Neural progenitor cell (in vitro differentiated cells): ENCODE measurements at regions not wholly inside any gene's neighbourhood (a gene's known extent, or its start where the extent isn't known, plus 50 kb on each side); places are given as distances from the start of the nearest gene placed in this dataset.

Source experiments
- EZH2phosphoT487 ChIP-seq: fragments of 200-600 bp; sonication (generic); IDR thresholded peaks from 2 replicates; pipeline ENCODE4 v1.6.1; 2017; ENCODE audit warnings: antibody characterized with exemption
- TF ChIP-seq, protein P1 (sequence below): fragments of 200-600 bp; sonication (generic); IDR thresholded peaks from 2 replicates; pipeline ENCODE4 v1.5.1; 2017; ENCODE audit warnings: antibody characterized with exemption, mild to moderate bottlenecking

DNA sequence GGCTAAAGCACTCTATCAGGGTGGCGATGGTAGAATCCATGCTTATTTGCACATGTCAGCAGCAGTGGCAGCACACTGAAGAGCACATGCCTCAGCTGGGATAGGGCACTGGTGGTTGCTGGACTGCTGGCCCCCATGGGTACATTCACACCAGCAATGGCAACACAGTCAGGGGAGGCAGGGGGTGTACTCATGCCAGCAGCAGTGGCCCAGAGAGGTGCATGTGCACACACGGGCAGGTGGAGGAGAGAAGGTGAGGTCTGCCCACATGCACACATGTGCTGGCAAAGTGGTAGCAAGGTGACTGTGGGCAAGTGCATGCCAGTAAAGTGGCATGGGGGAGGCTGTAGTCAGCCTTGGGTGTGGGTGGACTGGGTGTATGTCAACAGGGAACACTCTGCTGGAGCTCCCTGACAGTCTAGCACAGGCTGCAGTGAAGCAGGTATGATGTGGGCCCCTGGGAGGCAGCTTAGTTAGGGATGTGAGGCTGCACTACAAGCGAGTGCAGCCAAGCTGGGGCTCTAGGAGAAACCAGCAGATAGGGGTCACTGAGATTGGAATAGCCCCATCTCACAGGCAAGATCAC, 53.9 kb upstream of the NPAP1 start:
- no peak for TF ChIP-seq EZH2phosphoT487
- TF ChIP-seq, protein P1, sequence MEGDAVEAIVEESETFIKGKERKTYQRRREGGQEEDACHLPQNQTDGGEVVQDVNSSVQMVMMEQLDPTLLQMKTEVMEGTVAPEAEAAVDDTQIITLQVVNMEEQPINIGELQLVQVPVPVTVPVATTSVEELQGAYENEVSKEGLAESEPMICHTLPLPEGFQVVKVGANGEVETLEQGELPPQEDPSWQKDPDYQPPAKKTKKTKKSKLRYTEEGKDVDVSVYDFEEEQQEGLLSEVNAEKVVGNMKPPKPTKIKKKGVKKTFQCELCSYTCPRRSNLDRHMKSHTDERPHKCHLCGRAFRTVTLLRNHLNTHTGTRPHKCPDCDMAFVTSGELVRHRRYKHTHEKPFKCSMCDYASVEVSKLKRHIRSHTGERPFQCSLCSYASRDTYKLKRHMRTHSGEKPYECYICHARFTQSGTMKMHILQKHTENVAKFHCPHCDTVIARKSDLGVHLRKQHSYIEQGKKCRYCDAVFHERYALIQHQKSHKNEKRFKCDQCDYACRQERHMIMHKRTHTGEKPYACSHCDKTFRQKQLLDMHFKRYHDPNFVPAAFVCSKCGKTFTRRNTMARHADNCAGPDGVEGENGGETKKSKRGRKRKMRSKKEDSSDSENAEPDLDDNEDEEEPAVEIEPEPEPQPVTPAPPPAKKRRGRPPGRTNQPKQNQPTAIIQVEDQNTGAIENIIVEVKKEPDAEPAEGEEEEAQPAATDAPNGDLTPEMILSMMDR = no peak
